Testis (tissue), 2 donors: ENCODE measurements at regions not wholly inside any gene's neighbourhood (a gene's known extent, or its start where the extent isn't known, plus 50 kb on each side); places are given as distances from the start of the nearest gene placed in this dataset.

Experiments used
- DNase-seq: peaks from one replicate; pipeline ENCODE4 v3.0.0-alpha.2; 2019
- H3K27ac ChIP-seq, 2 donors: fragments of 200-600 bp; sonication (generic); one replicate each; pipeline ENCODE4 v1.5.1; 2019
- H3K27me3 ChIP-seq: fragments of 200-600 bp; sonication (generic); one replicate; pipeline ENCODE4 v1.5.1; 2019
- H3K36me3 ChIP-seq: fragments of 200-600 bp; sonication (generic); one replicate; pipeline ENCODE4 v1.5.1; 2017; ENCODE audit warnings: low read depth; ENCODE audit errors: missing control alignments
- H3K4me1 ChIP-seq: fragments of 200-600 bp; sonication (generic); one replicate; pipeline ENCODE4 v1.5.1; 2019
- H3K4me3 ChIP-seq, 2 donors: fragments of 200-600 bp; sonication (generic); one replicate each; pipeline ENCODE4 v1.5.1; 2017 to 2019
- H3K9me3 ChIP-seq: fragments of 200-600 bp; sonication (generic); one replicate; pipeline ENCODE4 v1.5.1; 2017
- CTCF ChIP-seq, 3 experiments: fragments of 450-650 bp in 2 of 3; fragments of 200-600 bp in 1 of 3; sonication (generic) in 1 of 3; IDR thresholded peaks; one replicate each; pipeline ENCODE4 v1.5.1; 2016 to 2019; ENCODE audit warnings: antibody characterized with exemption in 3 of 3, mild to moderate bottlenecking in 2 of 3, moderate library complexity in 1 of 3
- POLR2A ChIP-seq: fragments of 450-650 bp; IDR thresholded peaks from one replicate; pipeline ENCODE4 v1.6.1; 2017; ENCODE audit warnings: antibody characterized with exemption, mild to moderate bottlenecking, moderate library complexity
- WGBS, 2 donors: methylation state at CpG; one replicate each; pipeline ENCODE4 v1.1.5; 2018; 5-methylcytosine and 5-hydroxymethylcytosine counted together
- intact Hi-C: fragments of 100-400 bp; cut with DNase I; formaldehyde crosslinking; loops from one replicate; pipeline ENCODE4 v1.15.1; 2023; ENCODE audit warnings: low total_unique reads

GRCh38 chr6:168923171-168923570 is 330.5 kb downstream of the THBS2 start:
- no peak for DNase-seq
- Histone ChIP-seq H3K9me3 (no peaks in the 10 kb centered on the region), H3K27me3 (no peaks in the 10 kb centered on the region), H3K4me3 (no peak overlapping the region), H3K27ac (no peak overlapping the region), H3K4me1 (no peaks in the 10 kb centered on the region), H3K36me3 (no peaks in the 10 kb centered on the region)
- TF ChIP-seq POLR2A (no peak), CTCF (IDR thresholded peaks at IDR 0.05) (no peak)
- intact Hi-C loops: no loop called here
- 72 to 81% methylated on average over 7 of the region's 7 CpGs for WGBS, 2 donors

- 96% methylated on average over 7 of the region's 7 CpGs for WGBS, 2 donors
- intact Hi-C loops: no loop called here
- Histone ChIP-seq H3K9me3 (no peaks in the 10 kb centered on the region), H3K4me1 (no peaks in the 10 kb centered on the region), H3K27ac (no peak overlapping the region), H3K27me3 (no peaks in the 10 kb centered on the region), H3K36me3 (no peaks in the 10 kb centered on the region), H3K4me3 (no peak overlapping the region)
- DNase-seq: no peak
- TF ChIP-seq CTCF (IDR thresholded peaks at IDR 0.05): no peak
- TF ChIP-seq POLR2A: no peak
These were observed 331.2 kb downstream of the THBS2 start for GRCh38 chr6:168922436-168922835.

- no peaks in the 10 kb centered on the region for H3K36me3 ChIP-seq
- H3K4me1 ChIP-seq: no peaks in the 10 kb centered on the region
- intact Hi-C loops: no loop called here
- TF ChIP-seq POLR2A (no peak), CTCF (IDR thresholded peaks at IDR 0.05) (no peak)
- WGBS, 2 donors: 55 to 56% methylated on average over 8 of the region's 8 CpGs
- H3K27ac ChIP-seq: peak overlapping the region in 1 of 2 donors; percentile 3
- no peaks in the 10 kb centered on the region for H3K9me3 ChIP-seq
- peak; percentile 52 for DNase-seq
- H3K4me3 ChIP-seq: no peak overlapping the region
- no peaks in the 10 kb centered on the region for H3K27me3 ChIP-seq
These were observed 333.4 kb downstream of the THBS2 start for GRCh38 chr6:168920289-168920688.

GRCh38 chr6:168919470-168920179 is 334.0 kb downstream of the THBS2 start:
- no peak for DNase-seq
- H3K36me3 ChIP-seq: no peaks in the 10 kb centered on the region
- no peak overlapping the region for H3K4me3 ChIP-seq
- no peaks in the 10 kb centered on the region for H3K9me3 ChIP-seq
- no peaks in the 10 kb centered on the region for H3K4me1 ChIP-seq
- peak overlapping the region in 1 of 2 donors; percentile 3 for H3K27ac ChIP-seq
- 56% methylated on average over 13 of the region's 13 CpGs for WGBS, 2 donors
- intact Hi-C loops: no loop called here
- no peak for TF ChIP-seq CTCF (IDR thresholded peaks at IDR 0.05)
- TF ChIP-seq POLR2A: no peak
- no peaks in the 10 kb centered on the region for H3K27me3 ChIP-seq

- peak; percentile 31 for DNase-seq
- no peak overlapping the region for H3K27ac ChIP-seq
- no peaks in the 10 kb centered on the region for H3K27me3 ChIP-seq
- WGBS, 2 donors: 53 to 59% methylated on average over 11 of the region's 11 CpGs
- H3K9me3 ChIP-seq: no peaks in the 10 kb centered on the region
- no peaks in the 10 kb centered on the region for H3K4me1 ChIP-seq
- H3K36me3 ChIP-seq: no peaks in the 10 kb centered on the region
- TF ChIP-seq CTCF (IDR thresholded peaks at IDR 0.05) (no peak), POLR2A (no peak)
- H3K4me3 ChIP-seq: no peak overlapping the region
- intact Hi-C loops: no loop called here
These were observed 337.0 kb downstream of the THBS2 start for GRCh38 chr6:168916576-168917211.
